NCI-H345 treated with DMSO at 0.1 percent for 48 hours (cell line): ENCODE measurements at regions not wholly inside any gene's neighbourhood (a gene's known extent, or its start where the extent isn't known, plus 50 kb on each side); places are given as distances from the start of the nearest gene placed in this dataset.

Source experiments
- DNase-seq: peaks from one replicate; lab custom pipeline; 2025; ENCODE audit not compliant: unreplicated experiment; lab: John Stamatoyannopoulos, UW

GRCh38 chr4:181176306-181176705 is 1066.9 kb upstream of the TENM3 start:
- no peak for DNase-seq

GRCh38 chr4:181181331-181181730 is 1061.9 kb upstream of the TENM3 start:
- no peak for DNase-seq

- DNase-seq: no peak
These were observed 1053.5 kb upstream of the TENM3 start for GRCh38 chr4:181189751-181190150.

GRCh38 chr4:181193131-181193930 is 1049.9 kb upstream of the TENM3 start:
- no peak for DNase-seq

- DNase-seq: no peak
These were observed 1049.1 kb upstream of the TENM3 start for GRCh38 chr4:181194096-181194495.

GRCh38 chr4:181200076-181200475 is 1043.1 kb upstream of the TENM3 start:
- no peak for DNase-seq

- no peak for DNase-seq
These were observed 1041.0 kb upstream of the TENM3 start for GRCh38 chr4:181202240-181202639.

- DNase-seq: no peak
These were observed 1039.1 kb upstream of the TENM3 start for GRCh38 chr4:181204109-181204508.

GRCh38 chr4:181213551-181213950 is 1029.7 kb upstream of the TENM3 start:
- DNase-seq: no peak

- no peak for DNase-seq
These were observed 1026.7 kb upstream of the TENM3 start for GRCh38 chr4:181216501-181216900.

- no peak for DNase-seq
These were observed 1023.3 kb upstream of the TENM3 start for GRCh38 chr4:181219783-181220416.

- DNase-seq: no peak
These were observed 1018.4 kb upstream of the TENM3 start for GRCh38 chr4:181224852-181225251.

GRCh38 chr4:181225616-181226261 is 1017.5 kb upstream of the TENM3 start:
- no peak for DNase-seq

- no peak for DNase-seq
These were observed 1008.1 kb upstream of the TENM3 start for GRCh38 chr4:181234951-181235680.

GRCh38 chr4:181245326-181245725 is 997.9 kb upstream of the TENM3 start:
- DNase-seq: no peak

- no peak for DNase-seq
These were observed 994.2 kb upstream of the TENM3 start for GRCh38 chr4:181249031-181249430.

GRCh38 chr4:181254771-181255170 is 988.4 kb upstream of the TENM3 start:
- no peak for DNase-seq

- DNase-seq: no peak
These were observed 984.6 kb upstream of the TENM3 start for GRCh38 chr4:181258569-181258968.

GRCh38 chr4:181259081-181259709 is 984.0 kb upstream of the TENM3 start:
- no peak for DNase-seq

- no peak for DNase-seq
These were observed 981.9 kb upstream of the TENM3 start for GRCh38 chr4:181261279-181261678.

GRCh38 chr4:181264893-181265292 is 978.3 kb upstream of the TENM3 start:
- DNase-seq: no peak
